Nephron progenitor cell (in vitro differentiated cells): ENCODE measurements at regions not wholly inside any gene's neighbourhood (a gene's known extent, or its start where the extent isn't known, plus 50 kb on each side); places are given as distances from the start of the nearest gene placed in this dataset.

ENCODE experiments used
- DNase-seq: peaks from one replicate; pipeline ENCODE4 v3.0.0; 2021
- H3K27ac Mint-ChIP-seq: 2 replicates; pipeline ENCODE4 v1.8.0; 2021; ENCODE audit warnings: mild to moderate bottlenecking, moderate library complexity, mixed read lengths
- H3K27me3 Mint-ChIP-seq: 2 replicates; pipeline ENCODE4 v1.8.0; 2021; ENCODE audit warnings: mild to moderate bottlenecking, low read depth, mixed read lengths; ENCODE audit not compliant: poor library complexity
- H3K36me3 Mint-ChIP-seq: 2 replicates; pipeline ENCODE4 v1.8.0; 2021; ENCODE audit warnings: low read depth, mixed read lengths
- H3K4me1 Mint-ChIP-seq: 2 replicates; pipeline ENCODE4 v1.8.0; 2021; ENCODE audit warnings: mixed read lengths
- H3K4me3 Mint-ChIP-seq: 2 replicates; pipeline ENCODE4 v1.8.0; 2021; ENCODE audit warnings: mild to moderate bottlenecking, moderate library complexity, mixed read lengths
- H3K9me3 Mint-ChIP-seq: 2 replicates; pipeline ENCODE4 v1.8.0; 2021; ENCODE audit warnings: mild to moderate bottlenecking, moderate library complexity, mixed read lengths
- CTCF ChIP-seq: fragments of 200-600 bp; sonication (generic); IDR thresholded peaks from 2 replicates; pipeline ENCODE4 v1.5.0; 2021; ENCODE audit warnings: antibody characterized with exemption

- no peak for DNase-seq
- TF ChIP-seq CTCF = no peak
- H3K27ac Mint-ChIP-seq = no peak overlapping the region
- peaks cover 6% of the 10 kb centered on the region for H3K4me1 Mint-ChIP-seq
- peaks cover 6% of the 10 kb centered on the region for H3K27me3 Mint-ChIP-seq
- no peak overlapping the region for H3K4me3 Mint-ChIP-seq
- no peaks in the 10 kb centered on the region for H3K9me3 Mint-ChIP-seq
- H3K36me3 Mint-ChIP-seq = peaks cover 5% of the 10 kb centered on the region
Observed at GRCh38 chr5:93654676-93655075, 71.7 kb downstream of the NR2F1 start.

- DNase-seq = no peak
- Mint-ChIP-seq H3K27me3 (peaks cover 6% of the 10 kb centered on the region), H3K4me1 (peaks cover 6% of the 10 kb centered on the region), H3K4me3 (no peak overlapping the region), H3K9me3 (no peaks in the 10 kb centered on the region), H3K27ac (no peak overlapping the region), H3K36me3 (peaks cover 5% of the 10 kb centered on the region)
- TF ChIP-seq CTCF = no peak
Observed at GRCh38 chr5:93653716-93654115, 70.7 kb downstream of the NR2F1 start.

GRCh38 chr5:93649234-93649900 is 66.3 kb downstream of the NR2F1 start:
- TF ChIP-seq CTCF = no peak

GRCh38 chr5:93644760-93645159 is 61.7 kb downstream of the NR2F1 start:
- no peak for TF ChIP-seq CTCF
- no peak overlapping the region for H3K27ac Mint-ChIP-seq
- peaks cover 4% of the 10 kb centered on the region for H3K36me3 Mint-ChIP-seq
- no peaks in the 10 kb centered on the region for H3K4me1 Mint-ChIP-seq
- DNase-seq = no peak
- H3K27me3 Mint-ChIP-seq = peaks cover 2% of the 10 kb centered on the region
- H3K9me3 Mint-ChIP-seq = no peaks in the 10 kb centered on the region
- no peak overlapping the region for H3K4me3 Mint-ChIP-seq

More at GRCh38 chr5:93649234-93649900, 66.3 kb downstream of the NR2F1 start:
- Mint-ChIP-seq H3K27ac (peak overlapping the region; percentile 39), H3K4me1 (no peaks in the 10 kb centered on the region), H3K4me3 (no peak overlapping the region), H3K36me3 (peaks cover 10% of the 10 kb centered on the region), H3K9me3 (no peaks in the 10 kb centered on the region), H3K27me3 (peaks cover 2% of the 10 kb centered on the region)
- DNase-seq = no peak
